GM18511 (cell line): ENCODE measurements at regions not wholly inside any gene's neighbourhood (a gene's known extent, or its start where the extent isn't known, plus 50 kb on each side); places are given as distances from the start of the nearest gene placed in this dataset.
"Not testable (repeated sequence)": the region's sequence is repeated elsewhere in the genome, so short reads cannot be mapped to it uniquely, and the experiment has no call there.

Experiments used
- ATAC-seq: cut with Tn5 transposase; IDR thresholded peaks from one replicate; pipeline ENCODE4 v1.9.1; 2021; ENCODE audit warnings: mild to moderate bottlenecking, moderate library complexity; ENCODE audit not compliant: unreplicated experiment

DNA sequence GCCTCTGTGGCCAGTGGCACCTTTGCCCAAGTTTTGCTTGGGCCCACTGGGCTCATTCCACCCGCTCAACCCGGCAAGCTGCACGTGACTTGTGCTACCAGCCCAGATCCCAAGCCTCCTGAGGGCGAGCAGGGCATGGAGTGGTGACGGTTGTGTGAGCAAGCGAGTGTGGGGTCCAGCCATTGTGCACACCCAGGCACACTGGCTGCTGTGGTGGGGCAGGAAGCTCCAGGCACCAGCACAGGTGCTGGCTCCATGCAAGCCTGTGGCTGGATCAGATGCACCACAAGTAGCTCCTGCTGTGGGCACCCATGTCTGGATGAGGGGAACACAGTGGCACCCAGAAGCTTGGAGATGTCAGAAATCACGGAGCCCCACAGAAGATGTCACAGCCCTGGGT is 557.0 kb upstream of the GNPDA2 start:
- ATAC-seq = no peak

- no peak for ATAC-seq
These were observed 553.8 kb upstream of the GNPDA2 start for GRCh38 chr4:45280121-45280520.

DNA sequence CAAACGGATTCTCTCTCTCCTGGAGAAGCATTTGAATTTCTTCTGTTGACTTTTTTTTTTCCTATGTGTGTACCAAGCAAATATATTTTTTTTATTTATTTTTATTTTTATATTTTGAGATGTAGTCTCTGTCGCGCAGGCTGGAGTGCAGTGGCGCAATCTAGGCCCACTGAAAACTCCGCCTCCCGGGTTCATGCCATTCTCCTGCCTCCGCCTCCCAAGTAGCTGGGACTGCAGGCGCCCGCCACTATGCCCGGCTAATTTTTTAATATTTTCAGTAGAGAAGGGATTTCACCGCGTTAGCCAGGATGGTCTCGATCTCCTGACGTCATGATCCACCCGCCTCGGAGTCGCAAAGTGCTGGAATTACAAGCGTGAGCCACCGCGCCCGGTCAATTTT is 549.5 kb upstream of the GNPDA2 start:
- no peak for ATAC-seq

GRCh38 chr4:45248106-45248505 is 521.8 kb upstream of the GNPDA2 start:
- ATAC-seq = not testable (repeated sequence)

- no peak for ATAC-seq
These were observed 515.6 kb upstream of the GNPDA2 start for GRCh38 chr4:45241976-45242375.

DNA sequence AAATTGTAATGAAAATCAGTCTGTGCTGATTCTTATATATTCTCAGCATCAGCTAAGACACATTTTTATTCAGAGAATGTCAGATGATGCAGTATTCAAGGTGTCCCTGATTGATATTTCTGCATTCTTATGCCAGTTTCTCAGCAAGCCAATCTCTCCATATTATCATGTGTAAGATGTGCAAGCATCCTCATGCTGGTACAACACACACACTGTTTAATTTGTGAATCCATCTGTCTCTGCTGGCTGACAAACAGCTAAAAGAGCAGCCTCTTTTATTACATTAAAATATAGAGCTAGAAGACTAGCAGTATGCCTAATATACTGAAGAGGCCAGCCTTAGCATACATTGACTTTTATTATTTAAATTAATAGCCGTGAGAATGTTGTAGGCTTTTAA is 502.9 kb upstream of the GNPDA2 start:
- ATAC-seq = no peak

- ATAC-seq = no peak
These were observed 489.7 kb upstream of the GNPDA2 start for GRCh38 chr4:45215976-45216542.

- ATAC-seq = not testable (repeated sequence)
These were observed 482.1 kb upstream of the GNPDA2 start for GRCh38 chr4:45208476-45208875.

- not testable (repeated sequence) for ATAC-seq
These were observed 481.5 kb upstream of the GNPDA2 start for GRCh38 chr4:45207864-45208331.

- not testable (repeated sequence) for ATAC-seq
These were observed 481.0 kb upstream of the GNPDA2 start for GRCh38 chr4:45207241-45207863.

DNA sequence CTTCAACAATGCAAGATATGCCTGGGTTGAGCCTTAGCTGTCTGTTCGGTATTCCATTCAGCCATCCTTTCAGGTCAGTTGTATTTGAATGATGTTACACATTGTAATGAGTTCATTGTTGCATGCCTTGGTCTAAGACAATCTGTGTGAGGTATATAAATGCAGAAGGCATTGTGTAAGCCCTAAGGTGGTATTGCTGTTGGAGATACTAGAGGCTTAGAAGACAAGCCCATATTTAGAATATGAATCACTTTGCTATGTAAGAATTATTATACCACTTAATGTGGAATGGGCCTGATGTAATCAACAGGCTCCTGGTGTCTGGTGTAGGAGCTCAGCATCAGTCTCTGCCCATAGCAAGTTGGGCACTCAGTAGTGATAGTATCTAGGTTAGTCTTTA is 473.4 kb upstream of the GNPDA2 start:
- ATAC-seq = no peak

DNA sequence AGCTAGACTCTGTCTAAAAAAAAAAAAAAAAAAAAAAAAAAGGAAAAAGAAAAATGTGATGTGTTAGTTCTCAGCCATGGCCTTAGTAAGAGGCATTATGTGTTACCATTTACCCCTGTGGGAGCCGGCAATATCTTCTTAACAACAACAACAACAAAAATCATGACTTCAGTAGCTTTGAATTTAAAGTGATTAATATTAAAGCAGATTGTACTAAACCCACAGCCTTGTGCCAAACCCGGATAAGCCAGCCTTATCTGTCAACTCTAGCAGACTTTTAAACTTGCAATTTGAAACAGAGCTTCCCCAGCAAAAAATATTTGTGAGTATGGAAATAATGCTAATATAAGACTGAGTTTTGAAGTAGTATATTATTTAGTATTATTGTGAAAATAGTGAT is 462.1 kb upstream of the GNPDA2 start:
- no peak for ATAC-seq

DNA sequence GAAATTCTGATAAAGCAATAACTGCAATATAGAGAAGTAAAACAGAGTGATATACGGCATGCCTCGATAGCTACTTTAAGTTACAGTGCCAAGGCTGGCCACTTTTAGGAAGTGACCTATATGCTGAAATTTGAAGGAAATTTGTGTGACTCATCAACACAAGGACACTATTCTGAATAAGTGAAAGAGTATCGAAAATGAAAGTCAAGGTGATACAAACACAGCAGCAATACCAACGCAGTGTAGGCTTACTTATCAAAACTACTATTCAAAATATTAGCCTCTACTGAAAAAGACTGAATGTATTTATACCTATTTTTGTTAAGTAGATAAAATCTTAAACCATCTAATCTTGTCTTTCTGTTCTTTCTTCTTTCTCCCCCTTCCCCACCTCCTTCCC is 459.9 kb upstream of the GNPDA2 start:
- no peak for ATAC-seq

- no peak for ATAC-seq
These were observed 457.5 kb upstream of the GNPDA2 start for GRCh38 chr4:45183905-45184304.

GRCh38 chr4:45172636-45173035 is 446.3 kb upstream of the GNPDA2 start:
- no peak for ATAC-seq

DNA sequence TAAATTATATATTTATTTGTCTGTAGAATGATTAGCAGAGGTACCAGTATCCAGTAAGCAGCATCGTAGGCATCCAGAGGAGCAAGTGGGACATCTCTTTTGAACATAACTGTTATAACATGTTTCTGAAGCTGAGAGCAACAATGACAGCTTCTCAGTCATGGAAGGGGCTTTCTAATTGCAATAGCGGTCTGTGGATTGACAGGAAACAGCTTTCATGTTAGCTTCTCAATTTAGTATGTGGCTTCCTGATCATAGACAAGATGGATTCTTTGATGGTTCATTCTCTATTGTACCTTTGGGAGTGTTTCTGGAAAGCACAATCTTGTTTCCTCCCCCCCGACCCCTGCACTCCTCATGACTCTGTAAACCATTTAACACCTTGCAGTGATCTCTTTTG is 434.6 kb upstream of the GNPDA2 start:
- ATAC-seq = no peak

DNA sequence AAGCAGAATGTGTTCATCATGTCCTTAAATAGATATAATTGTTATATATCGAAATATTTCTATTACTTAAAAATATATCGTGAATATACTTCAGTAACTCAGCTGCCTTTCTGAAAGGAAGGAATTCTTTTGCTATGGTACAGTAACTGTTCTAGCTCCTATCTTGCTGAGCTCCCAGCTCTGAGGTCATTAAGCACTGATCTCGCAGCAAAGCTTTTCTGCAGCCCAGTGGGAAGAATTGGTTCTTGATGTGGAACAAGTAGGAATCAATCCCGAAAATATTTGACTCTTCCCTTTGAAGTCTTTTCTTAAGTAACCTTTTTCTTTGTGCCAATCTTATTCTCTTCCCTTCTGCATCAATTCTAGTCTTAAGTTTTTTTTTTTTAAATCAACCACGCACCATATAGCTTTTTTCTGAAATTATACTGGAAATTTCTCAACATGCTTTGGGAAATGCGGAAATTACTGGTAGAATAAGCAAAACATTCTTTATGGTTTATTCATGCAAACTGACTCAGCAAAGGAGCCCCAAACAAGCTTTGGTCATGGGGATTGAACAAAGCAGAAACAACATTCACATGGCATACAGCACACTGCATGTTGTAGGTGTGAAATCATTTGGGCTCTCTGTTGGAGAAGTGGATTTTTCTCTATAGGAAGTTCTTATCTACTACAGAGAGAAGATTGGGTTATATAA is 428.9 kb upstream of the GNPDA2 start:
- ATAC-seq = no peak

DNA sequence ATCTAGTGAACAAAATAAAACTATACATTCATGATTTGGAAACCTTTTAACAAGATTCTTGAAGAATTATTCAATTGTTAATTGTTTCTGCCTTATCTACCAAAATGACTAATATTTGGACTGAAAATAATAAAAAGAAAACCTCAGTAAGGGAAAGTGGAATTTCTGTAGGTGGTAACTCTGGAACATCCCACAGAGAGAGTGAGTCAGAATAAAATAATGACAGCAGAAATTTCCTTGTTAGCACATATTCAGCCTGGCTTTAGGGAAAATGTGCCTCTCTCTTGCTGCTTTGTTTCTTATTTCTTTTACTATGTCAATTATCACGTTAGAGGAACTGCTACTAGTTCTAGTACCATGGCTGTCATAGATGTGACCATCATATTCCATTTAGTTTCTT is 421.5 kb upstream of the GNPDA2 start:
- ATAC-seq = no peak

DNA sequence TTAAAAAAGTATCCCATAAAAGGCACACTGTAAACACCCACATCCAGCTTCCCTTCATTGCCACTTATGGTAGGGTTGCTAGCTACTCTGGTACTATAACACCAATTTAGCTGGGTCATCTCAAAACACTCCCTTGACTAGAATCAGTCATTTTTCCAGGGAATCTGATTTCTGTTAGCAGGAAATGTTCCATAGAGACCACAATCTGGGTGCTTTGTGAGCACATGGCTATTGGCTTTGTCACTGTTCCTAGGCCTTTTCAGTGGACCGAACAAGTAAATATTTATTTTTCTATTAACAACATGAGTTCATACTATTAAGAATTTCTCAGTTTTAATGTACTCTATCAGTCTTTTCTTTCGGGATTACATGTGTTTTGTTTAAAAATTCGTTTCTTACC is 404.7 kb upstream of the GNPDA2 start:
- no peak for ATAC-seq

GRCh38 chr4:45122406-45122805 is 396.1 kb upstream of the GNPDA2 start:
- ATAC-seq = no peak

DNA sequence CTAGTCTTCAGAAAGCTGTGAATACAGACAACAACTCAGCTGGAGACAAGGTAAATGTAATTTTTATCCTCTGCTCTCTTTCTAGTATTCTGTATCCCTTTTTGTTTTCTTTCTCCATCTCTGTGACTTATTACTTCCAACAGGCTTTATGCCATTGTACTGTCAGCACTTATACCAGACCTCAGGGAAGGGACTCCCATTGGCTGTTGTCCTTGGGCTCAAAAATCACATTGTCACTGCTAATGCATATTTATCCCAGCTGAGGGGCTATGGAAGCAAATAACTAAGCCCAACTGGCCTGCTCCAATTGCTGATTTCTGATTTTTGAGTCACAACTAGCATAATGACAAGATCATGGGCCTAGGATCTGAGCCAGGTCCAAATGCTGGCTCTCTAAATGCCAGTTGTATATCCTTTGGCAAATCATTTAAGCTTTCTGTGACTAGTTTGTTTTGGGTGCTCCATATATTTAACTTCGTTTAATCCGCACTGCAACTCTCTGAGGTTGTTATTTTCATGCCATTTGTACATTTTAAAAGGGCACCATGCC is 395.1 kb upstream of the GNPDA2 start:
- ATAC-seq = no peak

DNA sequence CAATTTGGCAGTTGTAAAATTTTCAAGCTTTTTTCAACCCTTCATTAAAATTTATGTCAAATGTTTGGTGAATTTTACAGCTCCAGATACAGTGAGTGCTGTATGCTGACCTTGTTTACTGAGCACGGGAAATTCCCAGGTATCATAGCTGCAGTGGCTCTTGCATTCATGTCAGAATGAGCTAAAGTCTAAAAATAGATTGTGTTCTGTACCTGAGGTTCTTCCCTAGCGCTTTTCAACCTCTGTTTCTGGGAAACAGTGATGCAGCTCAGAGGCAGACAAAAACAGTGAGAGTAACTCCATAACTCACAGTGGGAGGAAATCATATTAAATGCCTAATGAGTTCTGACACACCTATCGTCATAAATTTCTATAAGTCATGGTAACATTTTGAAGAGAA is 393.8 kb upstream of the GNPDA2 start:
- no peak for ATAC-seq
